HS-27A (cell line): ENCODE measurements at regions not wholly inside any gene's neighbourhood (a gene's known extent, or its start where the extent isn't known, plus 50 kb on each side); places are given as distances from the start of the nearest gene placed in this dataset.

ENCODE experiments used
- DNase-seq: peaks from one replicate; pipeline ENCODE4 v3.0.0-alpha.2; 2012; ENCODE audit warnings: low read depth, missing footprints

GRCh38 chr10:105359708-105360107 is 718.6 kb downstream of the SORCS3 start:
- no peak for DNase-seq

GRCh38 chr10:105358911-105359310 is 717.8 kb downstream of the SORCS3 start:
- no peak for DNase-seq

- no peak for DNase-seq
These were observed 715.5 kb downstream of the SORCS3 start for GRCh38 chr10:105356626-105357025.

- DNase-seq = no peak
These were observed 712.9 kb downstream of the SORCS3 start for GRCh38 chr10:105354010-105354409.

GRCh38 chr10:105352827-105353226 is 711.7 kb downstream of the SORCS3 start:
- no peak for DNase-seq

DNA sequence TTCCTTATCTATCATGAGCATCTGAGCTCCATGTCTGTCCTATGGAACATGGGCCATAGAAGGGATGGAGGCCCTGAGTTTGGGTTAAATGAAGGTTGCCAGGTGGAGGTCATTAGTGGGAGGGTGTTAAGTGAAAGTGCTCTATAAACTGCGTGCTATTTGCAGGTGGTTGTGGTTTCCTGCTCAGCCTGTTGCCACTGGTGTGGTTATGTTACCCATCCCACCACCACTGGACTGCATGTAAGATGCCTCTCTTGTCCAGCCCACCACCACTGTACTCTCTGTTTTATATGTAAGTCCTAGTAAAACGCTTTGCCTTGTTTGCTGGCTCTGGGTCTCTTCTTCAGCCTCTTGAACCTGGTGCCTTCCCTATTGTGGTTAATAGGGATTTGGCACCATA is 711.2 kb downstream of the SORCS3 start:
- no peak for DNase-seq

- DNase-seq = no peak
These were observed 710.1 kb downstream of the SORCS3 start for GRCh38 chr10:105351187-105351586.

DNA sequence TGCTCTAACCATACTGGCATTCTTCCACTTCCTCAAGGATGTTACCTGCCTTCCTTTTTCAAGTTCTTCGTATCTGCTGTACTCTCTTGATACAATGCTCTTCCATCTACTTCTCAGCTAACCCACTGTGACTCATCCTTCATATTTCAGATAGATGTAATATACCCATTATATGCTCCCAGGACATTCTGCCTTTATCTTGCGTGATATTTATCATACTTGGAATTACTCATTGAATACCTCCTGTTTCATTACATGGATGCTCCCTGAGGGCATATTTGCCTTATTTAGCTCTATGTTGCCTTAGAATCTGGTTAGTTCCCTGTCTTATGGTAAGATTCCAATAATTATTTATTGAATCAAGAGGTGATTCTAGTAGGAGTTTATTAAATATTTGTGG is 706.4 kb downstream of the SORCS3 start:
- DNase-seq = no peak

DNA sequence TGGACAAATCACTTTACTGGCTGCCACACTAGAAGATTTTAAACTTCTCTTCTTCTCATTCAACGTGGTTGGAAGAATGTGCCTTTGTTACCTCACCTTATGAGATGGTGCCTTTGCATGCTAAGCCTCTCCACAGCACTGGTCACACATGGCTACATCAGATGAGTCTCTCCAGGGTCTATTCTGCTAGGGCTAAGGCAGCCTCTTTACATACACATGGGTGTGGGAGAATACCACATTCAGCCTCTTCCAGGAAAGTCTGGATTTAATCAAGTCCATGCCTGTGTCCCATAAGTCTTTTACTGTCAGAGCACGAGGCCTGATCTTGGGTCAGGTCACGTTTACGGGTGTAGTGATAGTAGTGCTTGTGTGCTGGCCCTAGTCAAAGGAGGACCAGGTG is 701.5 kb downstream of the SORCS3 start:
- DNase-seq = no peak

DNA sequence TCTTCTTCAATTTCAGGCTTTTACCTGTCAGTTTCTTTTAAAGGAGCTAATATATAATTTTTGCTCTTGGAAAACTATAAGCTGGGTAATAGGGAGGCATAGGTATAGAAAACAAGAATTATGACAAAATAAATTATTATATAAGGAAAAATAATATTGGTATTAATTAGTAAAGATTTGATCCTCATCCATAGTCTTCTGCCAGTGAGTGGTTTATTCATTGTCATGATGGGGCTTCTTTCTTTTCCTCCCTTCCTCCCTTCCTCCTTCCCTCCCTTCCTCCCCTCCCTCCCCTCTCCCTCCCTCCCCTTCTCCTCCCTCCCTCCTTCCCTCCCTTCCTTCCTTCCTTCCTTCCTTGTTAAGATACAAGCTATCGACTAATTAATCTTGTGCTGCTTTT is 698.6 kb downstream of the SORCS3 start:
- DNase-seq = no peak

DNA sequence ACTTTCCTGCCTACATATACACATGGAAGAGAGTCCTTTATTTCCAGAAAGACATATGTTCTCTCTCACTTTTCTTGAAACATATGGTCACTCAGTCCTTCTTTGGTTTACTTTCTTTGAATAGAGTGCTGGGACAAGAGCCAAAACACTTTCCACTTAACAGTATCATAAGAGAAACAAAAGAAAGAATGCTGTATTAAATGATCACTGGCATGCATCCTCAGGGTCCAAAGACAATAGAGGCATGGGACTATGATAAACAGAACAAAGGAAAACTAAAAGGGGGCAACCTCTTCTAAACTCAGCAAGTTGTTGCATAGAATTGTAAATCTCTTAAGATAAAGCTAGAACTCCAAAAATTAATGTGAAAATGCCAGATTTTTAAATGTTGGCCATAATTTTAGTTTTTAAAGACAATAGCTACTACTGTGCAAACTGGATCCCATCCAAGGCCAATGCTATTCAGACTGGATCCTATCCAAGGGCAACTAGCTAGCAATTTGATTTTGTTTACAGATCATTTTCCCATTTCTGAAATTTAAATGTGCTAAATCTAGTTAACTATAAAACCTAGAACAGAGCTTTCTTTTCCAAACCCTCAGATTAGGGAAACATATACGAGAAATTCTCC is 687.5 kb downstream of the SORCS3 start:
- no peak for DNase-seq
